Progenitor cell of endocrine pancreas (in vitro differentiated cells): ENCODE measurements at regions not wholly inside any gene's neighbourhood (a gene's known extent, or its start where the extent isn't known, plus 50 kb on each side); places are given as distances from the start of the nearest gene placed in this dataset.

ENCODE experiments used
- DNase-seq: peaks from one replicate; pipeline ENCODE4 v3.0.0; 2021; ENCODE audit warnings: low spot score; ENCODE audit not compliant: unreplicated experiment
- H3K27ac Mint-ChIP-seq: 2 replicates; pipeline ENCODE4 v1.8.0; 2021; ENCODE audit warnings: mild to moderate bottlenecking, moderate library complexity, mixed read lengths
- H3K27me3 Mint-ChIP-seq: 2 replicates; pipeline ENCODE4 v1.8.0; 2021; ENCODE audit warnings: mixed read lengths
- H3K36me3 Mint-ChIP-seq: 2 replicates; pipeline ENCODE4 v1.8.0; 2022; ENCODE audit warnings: mixed read lengths; ENCODE audit not compliant: insufficient read depth
- H3K4me1 Mint-ChIP-seq: 2 replicates; pipeline ENCODE4 v1.8.0; 2021; ENCODE audit warnings: low read depth, mixed read lengths
- H3K4me3 Mint-ChIP-seq: 2 replicates; pipeline ENCODE4 v1.8.0; 2021; ENCODE audit warnings: low read depth, mild to moderate bottlenecking, moderate library complexity, mixed read lengths
- H3K9me3 Mint-ChIP-seq: 2 replicates; pipeline ENCODE4 v1.8.0; 2021; ENCODE audit warnings: low read depth, mixed read lengths
- TF ChIP-seq, protein P1 (sequence below): fragments of 200-600 bp; sonication (generic); IDR thresholded peaks from one replicate; pipeline ENCODE4 v1.5.0; 2021; ENCODE audit warnings: antibody characterized with exemption, mild to moderate bottlenecking; ENCODE audit not compliant: unreplicated experiment

DNA sequence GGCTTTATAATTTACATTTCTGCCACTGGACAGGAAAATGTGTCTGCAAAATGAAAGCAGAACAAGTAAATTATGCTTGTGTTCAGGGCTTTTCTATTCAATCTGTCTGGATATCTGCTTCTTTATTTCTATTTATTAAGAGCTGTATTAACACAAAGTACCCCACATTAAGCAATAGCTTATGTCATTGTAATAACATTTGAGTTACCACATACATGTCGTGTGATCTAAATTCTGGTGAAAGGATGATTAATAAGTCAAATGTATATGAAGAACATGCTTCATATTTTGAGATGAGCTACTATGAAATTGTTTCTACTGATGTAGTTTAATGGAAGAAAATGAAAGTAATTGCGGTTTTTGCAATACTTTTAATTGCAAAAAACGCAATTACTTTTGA is 238.2 kb downstream of the KCNJ2 start:
- H3K4me3 Mint-ChIP-seq, result no peak overlapping the region
- H3K9me3 Mint-ChIP-seq, result no peaks in the 10 kb centered on the region
- DNase-seq, result no peak
- no peak overlapping the region for H3K27ac Mint-ChIP-seq
- H3K27me3 Mint-ChIP-seq, result no peaks in the 10 kb centered on the region
- TF ChIP-seq, protein P1, sequence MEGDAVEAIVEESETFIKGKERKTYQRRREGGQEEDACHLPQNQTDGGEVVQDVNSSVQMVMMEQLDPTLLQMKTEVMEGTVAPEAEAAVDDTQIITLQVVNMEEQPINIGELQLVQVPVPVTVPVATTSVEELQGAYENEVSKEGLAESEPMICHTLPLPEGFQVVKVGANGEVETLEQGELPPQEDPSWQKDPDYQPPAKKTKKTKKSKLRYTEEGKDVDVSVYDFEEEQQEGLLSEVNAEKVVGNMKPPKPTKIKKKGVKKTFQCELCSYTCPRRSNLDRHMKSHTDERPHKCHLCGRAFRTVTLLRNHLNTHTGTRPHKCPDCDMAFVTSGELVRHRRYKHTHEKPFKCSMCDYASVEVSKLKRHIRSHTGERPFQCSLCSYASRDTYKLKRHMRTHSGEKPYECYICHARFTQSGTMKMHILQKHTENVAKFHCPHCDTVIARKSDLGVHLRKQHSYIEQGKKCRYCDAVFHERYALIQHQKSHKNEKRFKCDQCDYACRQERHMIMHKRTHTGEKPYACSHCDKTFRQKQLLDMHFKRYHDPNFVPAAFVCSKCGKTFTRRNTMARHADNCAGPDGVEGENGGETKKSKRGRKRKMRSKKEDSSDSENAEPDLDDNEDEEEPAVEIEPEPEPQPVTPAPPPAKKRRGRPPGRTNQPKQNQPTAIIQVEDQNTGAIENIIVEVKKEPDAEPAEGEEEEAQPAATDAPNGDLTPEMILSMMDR, result no peak
- no peaks in the 10 kb centered on the region for H3K4me1 Mint-ChIP-seq
- no peaks in the 10 kb centered on the region for H3K36me3 Mint-ChIP-seq

DNA sequence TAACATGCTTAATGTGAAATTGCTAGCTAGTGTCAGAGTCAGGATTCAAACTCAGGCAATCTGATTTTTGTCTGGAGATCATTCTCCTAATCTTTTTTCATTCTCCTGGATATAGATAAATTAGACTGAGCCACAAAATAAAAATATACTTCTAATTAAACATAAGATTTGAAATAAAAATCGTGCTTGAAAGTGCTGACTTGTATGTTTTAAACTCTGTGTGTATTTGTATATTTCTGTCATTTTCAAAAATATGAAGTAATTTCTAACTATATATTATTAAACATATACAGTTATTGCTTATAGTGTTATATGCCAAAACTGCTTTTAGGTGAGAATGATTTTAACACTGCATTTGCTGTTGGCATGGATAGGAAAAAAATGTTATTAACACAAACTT is 239.4 kb downstream of the KCNJ2 start:
- no peak for DNase-seq
- Mint-ChIP-seq H3K27ac (no peak overlapping the region), H3K4me1 (no peaks in the 10 kb centered on the region), H3K9me3 (no peaks in the 10 kb centered on the region), H3K4me3 (no peak overlapping the region), H3K27me3 (no peaks in the 10 kb centered on the region), H3K36me3 (no peaks in the 10 kb centered on the region)
- TF ChIP-seq, protein P1, result no peak

DNA sequence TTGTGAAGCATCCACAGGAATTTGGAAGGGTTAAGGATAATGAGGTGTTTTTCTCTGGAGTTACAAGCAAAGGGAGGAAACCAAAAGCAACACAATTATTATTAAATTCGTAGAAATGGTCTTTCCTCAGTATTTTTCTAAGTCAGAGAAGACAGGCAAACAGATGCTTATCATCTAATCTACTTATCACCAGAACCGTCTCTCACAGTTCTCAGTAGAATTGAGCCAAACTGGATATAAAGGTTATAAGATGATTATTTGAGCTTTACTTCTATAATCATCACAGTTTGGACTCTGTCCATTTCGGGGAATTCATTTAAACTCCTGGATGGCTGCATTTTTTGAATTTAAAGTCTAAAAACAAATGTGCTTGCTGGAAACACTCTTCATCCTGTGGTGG is 245.0 kb downstream of the KCNJ2 start:
- Mint-ChIP-seq H3K36me3 (no peaks in the 10 kb centered on the region), H3K4me1 (peaks cover under 1% of the 10 kb centered on the region), H3K4me3 (no peak overlapping the region), H3K27ac (no peak overlapping the region), H3K27me3 (no peaks in the 10 kb centered on the region), H3K9me3 (no peaks in the 10 kb centered on the region)
- TF ChIP-seq, protein P1, result no peak
- no peak for DNase-seq

DNA sequence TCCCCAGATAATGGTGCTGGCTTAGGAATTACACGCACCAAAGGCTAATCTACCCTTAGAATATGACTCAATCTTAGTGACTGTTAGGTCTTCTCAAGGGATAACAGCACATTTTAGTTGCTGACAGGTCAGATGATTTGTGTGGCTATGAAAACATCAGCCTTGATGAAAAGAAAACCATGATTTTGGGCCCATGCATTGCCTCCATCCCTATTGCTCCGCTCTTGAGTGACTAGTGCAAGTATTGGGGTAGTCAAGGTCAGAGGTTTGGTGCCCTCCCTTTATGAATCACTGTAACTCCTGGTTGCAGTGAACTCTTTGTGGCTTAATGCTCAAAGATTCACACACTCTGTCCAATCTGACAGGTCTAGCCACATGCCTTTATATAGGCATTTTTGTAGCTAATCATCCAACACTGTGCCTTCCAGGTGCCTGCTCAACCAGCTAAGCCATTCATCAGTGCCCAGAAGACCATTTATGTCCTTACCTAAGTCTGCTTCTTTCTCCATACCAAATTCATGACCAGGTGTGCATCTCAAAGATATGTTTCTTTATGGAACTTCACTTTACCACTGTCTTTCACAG is 251.6 kb downstream of the KCNJ2 start:
- TF ChIP-seq, protein P1, result no peak
- H3K4me3 Mint-ChIP-seq, result no peak overlapping the region
- H3K36me3 Mint-ChIP-seq, result no peaks in the 10 kb centered on the region
- no peak overlapping the region for H3K27ac Mint-ChIP-seq
- H3K9me3 Mint-ChIP-seq, result no peaks in the 10 kb centered on the region
- H3K4me1 Mint-ChIP-seq, result peaks cover 5% of the 10 kb centered on the region
- DNase-seq, result no peak
- H3K27me3 Mint-ChIP-seq, result no peaks in the 10 kb centered on the region

DNA sequence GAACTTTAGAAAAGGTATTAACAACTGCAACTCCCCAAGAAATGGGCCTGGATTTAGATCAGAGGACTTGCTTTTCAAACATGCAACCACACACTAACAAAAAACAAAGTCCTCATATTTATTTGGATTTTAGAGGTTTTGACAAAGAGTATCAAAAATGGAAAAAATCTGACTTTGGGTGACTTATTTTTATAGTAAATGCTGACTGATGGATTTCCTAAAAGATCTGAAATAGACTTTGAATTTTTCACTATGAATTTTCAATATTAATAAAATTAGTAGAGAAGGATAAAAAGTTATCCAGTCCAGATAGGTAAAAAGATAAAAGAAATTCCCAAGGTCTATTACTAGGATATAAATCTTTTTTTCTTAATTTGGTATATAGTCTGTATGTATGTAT is 253.5 kb downstream of the KCNJ2 start:
- DNase-seq, result no peak
- Mint-ChIP-seq H3K4me1 (peaks cover 5% of the 10 kb centered on the region), H3K9me3 (no peaks in the 10 kb centered on the region), H3K27me3 (no peaks in the 10 kb centered on the region), H3K4me3 (no peak overlapping the region), H3K36me3 (no peaks in the 10 kb centered on the region), H3K27ac (no peak overlapping the region)
- TF ChIP-seq, protein P1, result no peak
